NB4 (cell line): ENCODE measurements at regions not wholly inside any gene's neighbourhood (a gene's known extent, or its start where the extent isn't known, plus 50 kb on each side); places are given as distances from the start of the nearest gene placed in this dataset.

Experiments used
- MYC ChIP-seq: IDR thresholded peaks from 2 replicates; pipeline ENCODE4 v1.6.1; 2011; ENCODE audit warnings: low read depth, low read length
- POLR2A ChIP-seq: IDR thresholded peaks from 2 replicates; pipeline ENCODE4 v1.6.1; 2011; ENCODE audit warnings: mild to moderate bottlenecking; ENCODE audit not compliant: insufficient read length; ENCODE audit errors: extremely low read depth
- TF ChIP-seq, protein P1 (sequence below): IDR thresholded peaks from one replicate; pipeline ENCODE4 v1.5.1; 2012; ENCODE audit warnings: low read depth, low read length
- TF ChIP-seq, protein P2 (sequence below): IDR thresholded peaks from 2 replicates; pipeline ENCODE4 v1.6.1; 2011; ENCODE audit warnings: low read depth, low read length

DNA sequence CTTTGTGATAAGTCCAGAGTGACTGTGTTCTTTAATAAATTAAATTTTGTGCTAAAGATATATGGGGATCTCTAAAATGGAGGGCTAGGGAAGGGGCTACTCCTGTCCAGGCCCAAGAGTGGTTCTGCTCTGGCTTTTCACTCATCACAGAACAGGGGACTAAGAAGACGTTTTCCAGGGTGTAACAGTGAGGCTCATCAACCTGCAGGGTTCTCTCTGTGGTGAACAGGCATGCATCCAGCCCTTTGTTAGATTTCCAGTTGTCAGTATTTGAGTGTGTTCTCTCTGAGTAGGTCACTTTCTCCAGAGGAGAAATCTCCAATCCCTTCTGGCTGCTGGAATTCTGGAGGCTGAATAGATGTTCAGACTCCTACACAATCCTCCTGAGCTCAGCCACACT lies 408.9 kb downstream of the PLCL1 start:
- TF ChIP-seq, protein P1, sequence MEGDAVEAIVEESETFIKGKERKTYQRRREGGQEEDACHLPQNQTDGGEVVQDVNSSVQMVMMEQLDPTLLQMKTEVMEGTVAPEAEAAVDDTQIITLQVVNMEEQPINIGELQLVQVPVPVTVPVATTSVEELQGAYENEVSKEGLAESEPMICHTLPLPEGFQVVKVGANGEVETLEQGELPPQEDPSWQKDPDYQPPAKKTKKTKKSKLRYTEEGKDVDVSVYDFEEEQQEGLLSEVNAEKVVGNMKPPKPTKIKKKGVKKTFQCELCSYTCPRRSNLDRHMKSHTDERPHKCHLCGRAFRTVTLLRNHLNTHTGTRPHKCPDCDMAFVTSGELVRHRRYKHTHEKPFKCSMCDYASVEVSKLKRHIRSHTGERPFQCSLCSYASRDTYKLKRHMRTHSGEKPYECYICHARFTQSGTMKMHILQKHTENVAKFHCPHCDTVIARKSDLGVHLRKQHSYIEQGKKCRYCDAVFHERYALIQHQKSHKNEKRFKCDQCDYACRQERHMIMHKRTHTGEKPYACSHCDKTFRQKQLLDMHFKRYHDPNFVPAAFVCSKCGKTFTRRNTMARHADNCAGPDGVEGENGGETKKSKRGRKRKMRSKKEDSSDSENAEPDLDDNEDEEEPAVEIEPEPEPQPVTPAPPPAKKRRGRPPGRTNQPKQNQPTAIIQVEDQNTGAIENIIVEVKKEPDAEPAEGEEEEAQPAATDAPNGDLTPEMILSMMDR = no peak
- no peak for TF ChIP-seq MYC
- TF ChIP-seq POLR2A = no peak
- TF ChIP-seq, protein P2, sequence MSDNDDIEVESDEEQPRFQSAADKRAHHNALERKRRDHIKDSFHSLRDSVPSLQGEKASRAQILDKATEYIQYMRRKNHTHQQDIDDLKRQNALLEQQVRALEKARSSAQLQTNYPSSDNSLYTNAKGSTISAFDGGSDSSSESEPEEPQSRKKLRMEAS = no peak
